Renal cortex interstitium (tissue), 11 donors: ENCODE measurements at regions not wholly inside any gene's neighbourhood (a gene's known extent, or its start where the extent isn't known, plus 50 kb on each side); places are given as distances from the start of the nearest gene placed in this dataset.

Source experiments
- DNase-seq, 11 donors: peaks; one replicate each; pipeline ENCODE4 v3.0.0-alpha.2; 2013; ENCODE audit warnings: low read depth in 9 of 11, low spot score in 4 of 11; ENCODE audit errors: extremely low read depth in 1 of 11

DNA sequence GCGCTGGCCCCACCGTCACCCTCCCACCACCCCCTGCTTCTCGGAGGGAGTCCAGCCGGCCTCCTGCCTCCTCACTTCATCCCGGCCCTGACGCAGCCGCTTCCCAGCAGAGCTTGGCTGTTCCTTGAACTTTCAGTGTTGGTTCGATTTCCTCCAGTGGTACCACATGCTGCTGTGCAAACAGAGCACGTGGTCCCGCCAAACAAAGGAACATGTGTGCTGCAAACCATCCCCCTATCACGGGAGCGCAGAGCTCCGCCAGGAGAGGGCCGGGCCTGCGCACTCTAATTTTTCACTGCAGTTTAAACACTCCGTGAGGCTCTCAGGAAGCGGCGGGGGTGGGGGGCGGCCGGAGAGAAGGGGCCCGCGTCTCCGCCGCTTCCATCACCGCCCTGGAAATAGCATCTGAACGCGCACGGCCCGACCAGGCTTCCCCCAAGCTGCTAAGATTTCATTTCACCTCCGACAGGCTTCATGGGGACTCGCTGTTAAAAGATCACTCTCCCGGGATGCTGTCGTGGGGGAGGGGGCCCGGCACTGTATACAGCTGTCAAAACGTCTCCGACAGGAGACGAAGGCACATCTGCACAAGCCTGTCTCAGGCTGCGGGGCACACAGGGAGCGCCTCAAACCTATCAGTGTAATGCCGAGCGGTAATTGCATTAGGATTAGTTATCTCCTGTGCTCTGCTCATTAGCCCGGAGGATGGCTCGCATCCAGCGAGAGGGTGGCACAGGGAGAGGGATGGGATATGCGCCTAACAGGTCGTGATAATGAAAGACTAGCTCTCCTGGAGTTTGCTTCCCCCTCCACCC lies 269.9 kb upstream of the SORL1-AS1 start:
- peak; percentile 70 to 89 (median 82) for DNase-seq

DNA sequence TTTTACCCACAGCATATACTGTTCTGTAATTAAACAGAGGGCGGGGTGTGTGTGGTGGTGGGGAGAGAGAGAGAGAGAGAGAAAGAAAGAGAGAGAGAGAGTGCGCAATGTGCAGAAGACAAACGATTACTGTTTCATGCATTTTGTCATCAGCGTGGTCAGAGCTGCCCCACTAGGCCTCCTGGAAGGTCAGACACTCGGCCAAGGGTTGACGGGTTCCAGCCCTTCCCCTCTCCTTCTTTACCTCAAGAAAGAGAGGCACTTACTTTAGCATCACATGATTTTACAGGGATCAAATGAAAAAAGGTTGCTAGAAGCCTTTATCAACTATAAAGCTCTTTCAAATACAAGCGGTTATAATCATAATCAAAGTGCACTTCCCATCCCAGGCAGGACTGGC lies 269.2 kb upstream of the SORL1-AS1 start:
- no peak for DNase-seq

DNA sequence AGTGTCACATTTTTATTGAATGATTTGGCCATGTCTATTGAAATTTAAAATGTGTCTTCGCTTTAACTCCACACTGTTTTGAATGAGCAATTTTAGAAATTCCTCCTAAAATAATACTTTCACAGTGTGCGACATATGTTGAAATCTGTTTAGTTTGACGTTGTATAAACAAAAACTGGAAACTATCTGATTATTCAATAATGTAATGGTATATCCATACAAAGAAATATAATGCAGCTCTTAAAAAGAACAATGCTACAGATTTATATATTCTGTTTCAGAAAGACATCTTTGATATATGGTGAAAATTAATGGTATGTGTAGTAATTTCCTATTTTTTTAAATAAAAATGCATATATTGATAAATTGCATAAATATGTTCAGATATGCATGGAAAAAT lies 268.7 kb upstream of the SORL1-AS1 start:
- DNase-seq: no peak

DNA sequence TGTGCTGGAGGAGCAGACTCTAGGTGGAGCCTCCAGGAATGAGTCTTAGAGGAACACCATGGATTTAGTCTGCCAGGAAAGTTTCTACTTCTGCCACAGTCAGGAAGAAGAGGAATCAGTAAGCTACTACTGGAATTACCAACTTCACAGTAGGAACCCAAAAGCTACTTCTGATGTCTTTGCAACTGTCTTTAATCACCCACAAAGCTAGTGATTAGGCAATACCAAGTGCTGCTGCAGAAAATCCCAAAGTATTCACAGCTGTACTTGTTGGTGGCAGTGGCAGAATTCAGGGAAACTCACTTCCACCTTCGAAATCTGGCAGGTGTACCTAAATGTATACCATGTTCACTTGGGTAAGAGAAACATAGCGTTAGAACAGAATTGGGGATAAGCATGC lies 264.5 kb upstream of the SORL1-AS1 start:
- DNase-seq: no peak

DNA sequence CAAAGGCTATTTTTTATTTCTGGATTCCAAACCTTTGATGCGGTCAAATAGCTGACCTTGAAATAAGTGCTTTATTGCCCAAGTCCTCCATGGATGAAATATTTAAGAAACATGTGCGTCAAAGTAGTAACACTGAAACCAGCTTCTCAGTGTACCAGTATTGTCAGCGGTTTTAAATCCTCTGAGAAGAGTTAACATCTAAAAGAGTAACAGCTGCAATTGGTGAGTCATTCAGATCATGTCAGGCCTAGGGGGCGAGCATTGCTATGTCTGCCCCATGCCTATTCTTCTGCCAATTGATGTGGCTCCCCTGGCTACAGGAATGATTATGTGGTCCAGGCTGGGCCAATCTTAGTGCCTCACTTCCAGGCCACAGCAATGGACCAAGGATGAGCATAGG lies 263.3 kb upstream of the SORL1-AS1 start:
- DNase-seq: no peak

DNA sequence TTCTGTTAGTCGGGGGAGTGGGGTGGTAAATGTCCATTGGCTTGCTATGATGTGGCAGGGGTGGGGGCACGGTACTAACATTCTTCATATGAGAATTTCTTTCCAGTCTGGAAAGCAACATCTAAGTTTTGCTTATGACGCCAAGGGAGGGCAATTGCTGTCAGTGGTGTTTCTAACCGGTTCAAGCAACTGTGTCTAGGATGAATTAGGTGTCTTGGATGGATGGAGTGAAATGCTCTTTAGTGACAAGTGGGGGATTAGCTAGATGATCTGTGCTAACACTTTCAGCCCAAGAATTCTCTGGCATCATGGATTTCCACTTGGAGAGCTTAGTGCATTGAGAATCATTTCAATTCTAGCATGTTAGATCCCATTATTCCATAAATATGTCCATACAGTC lies 262.6 kb upstream of the SORL1-AS1 start:
- no peak for DNase-seq

DNA sequence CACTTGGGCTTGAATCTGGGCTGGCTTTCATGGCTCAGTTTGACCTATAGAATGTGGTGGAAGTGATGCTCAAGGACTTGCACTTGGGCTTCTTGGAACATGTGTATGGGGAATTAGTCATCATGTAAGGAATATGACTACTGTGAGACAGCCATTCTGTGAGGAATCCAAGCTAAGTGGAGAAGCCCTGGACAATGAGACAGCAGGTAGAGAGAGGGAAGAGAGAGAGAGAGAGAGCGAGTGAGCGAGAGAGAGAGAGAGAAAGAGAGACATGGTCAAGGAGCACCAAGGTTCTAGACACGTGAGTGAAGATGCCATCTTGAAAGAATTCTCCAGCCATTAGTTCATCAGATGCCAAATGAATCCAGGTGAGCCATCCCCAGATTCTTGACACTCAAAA lies 261.6 kb upstream of the SORL1-AS1 start:
- DNase-seq: no peak

DNA sequence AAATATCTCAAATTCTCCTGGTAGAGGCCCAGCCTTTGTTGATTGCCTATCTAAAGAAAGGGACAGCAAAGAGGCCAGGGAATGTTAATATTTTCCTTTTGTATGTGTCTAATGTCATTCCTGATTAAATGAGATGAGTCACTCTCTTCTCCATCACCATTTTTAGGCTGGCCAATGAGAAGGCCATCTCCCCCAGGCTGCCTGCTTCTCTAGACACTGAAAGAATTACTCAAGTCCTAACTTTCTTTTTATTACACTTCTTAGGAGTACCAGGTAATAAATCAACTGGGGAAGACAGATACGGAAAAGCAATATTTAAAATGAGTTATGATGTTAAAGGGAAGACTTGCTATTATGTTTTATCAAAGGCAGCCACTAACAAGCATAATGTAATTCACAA lies 259.2 kb upstream of the SORL1-AS1 start:
- peak in 2 of 11 donors; percentile 29 to 37 for DNase-seq

DNA sequence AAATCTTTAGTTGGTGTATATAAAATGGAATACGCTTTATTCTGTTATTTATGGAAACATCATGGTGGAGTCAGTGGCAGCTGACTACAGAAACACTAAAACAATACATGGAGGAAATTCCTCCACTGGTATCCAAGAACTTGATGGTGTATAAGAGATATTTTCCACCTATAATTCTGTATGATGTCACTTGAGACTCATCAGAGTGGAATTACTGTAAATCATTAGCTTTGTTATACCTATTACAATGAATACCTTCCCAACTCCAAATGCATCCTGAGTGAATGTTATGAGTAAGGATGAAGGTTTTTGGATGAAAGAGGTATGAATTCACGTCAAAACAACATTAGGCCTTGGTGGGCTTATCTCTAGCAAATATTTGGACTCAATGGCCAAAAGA lies 258.5 kb upstream of the SORL1-AS1 start:
- DNase-seq: no peak

DNA sequence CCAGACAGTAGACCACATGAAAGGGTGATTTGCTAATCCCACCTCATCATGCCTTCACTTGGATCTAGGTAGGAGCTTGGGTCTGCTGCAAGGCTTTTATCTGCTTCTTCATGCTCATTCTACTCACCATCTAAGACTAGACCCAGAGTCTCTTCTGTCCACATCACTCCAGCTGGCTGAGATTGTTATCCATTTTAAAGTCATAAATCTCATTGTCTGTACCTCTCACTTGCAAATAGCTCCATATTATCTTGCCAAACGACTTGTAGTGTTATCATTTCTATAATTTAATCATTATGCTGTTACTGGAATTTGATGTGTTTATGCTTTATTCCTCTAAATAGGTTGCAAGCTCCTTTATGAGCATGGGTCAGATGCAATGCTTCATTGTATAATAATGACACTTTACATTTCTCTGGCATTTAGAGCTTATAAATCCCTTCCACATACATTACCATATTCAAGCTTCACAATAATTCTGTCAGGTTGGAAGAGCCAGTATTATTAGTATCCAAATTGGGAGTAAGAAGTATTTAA lies 254.2 kb upstream of the SORL1-AS1 start:
- no peak for DNase-seq

DNA sequence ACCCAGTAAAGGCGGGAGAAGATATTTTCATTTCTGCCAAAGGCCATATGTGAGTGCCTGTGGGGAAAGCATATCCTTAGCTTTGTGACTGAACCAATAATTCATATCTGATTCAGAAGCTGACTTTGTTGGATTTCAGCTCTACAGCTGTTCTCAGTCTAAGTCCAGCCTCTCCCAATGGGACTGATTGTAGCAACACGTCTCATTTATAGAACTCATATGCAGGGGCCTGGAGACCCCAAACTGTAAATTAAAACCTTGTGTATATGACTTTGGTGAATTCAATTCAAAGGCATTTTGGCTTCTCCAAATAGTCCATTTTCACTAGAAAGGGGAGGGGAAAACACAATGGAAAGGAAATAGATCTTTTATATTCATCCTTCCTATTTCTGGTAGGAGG lies 250.4 kb upstream of the SORL1-AS1 start:
- peak in 3 of 11 donors; percentile 45 to 55 (median 46) for DNase-seq

DNA sequence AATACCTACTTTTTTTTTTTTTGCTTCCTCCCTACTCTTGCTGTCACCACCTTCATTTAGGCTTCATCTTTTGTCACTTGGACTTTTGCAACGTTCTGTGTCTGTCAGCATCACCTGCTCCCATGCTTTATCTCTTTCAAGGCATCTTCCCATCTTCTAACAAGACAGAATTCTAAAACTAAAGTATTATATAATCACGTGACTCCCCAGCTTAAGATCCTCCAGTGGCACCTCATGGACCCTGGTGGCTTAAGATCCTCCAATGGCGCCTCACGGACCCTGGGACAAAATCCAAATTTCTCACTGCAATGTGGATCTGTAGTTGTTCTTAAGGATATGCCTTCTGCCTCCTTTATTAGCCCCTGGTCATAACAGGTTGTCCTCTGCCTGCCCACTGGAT lies 248.2 kb upstream of the SORL1-AS1 start:
- no peak for DNase-seq

DNA sequence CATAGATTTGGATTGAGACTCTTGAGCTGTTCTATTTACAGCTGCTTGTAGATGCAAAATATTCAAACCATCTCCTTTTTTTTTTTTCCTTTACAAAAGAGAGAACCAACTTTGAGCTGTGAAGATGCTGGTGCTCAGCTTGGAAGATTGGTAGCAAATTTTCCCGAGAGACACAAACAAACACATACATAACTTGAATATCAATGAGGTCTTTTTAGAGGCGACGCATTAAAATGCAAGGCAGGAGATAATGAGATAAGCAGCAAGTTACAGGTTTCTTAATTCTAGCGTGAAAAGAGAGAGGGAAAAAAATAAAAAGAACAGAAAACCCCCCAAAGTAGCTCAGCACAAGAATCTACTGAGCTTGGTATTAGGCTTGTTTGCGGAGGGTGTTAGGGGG lies 247.0 kb upstream of the SORL1-AS1 start:
- DNase-seq: no peak

DNA sequence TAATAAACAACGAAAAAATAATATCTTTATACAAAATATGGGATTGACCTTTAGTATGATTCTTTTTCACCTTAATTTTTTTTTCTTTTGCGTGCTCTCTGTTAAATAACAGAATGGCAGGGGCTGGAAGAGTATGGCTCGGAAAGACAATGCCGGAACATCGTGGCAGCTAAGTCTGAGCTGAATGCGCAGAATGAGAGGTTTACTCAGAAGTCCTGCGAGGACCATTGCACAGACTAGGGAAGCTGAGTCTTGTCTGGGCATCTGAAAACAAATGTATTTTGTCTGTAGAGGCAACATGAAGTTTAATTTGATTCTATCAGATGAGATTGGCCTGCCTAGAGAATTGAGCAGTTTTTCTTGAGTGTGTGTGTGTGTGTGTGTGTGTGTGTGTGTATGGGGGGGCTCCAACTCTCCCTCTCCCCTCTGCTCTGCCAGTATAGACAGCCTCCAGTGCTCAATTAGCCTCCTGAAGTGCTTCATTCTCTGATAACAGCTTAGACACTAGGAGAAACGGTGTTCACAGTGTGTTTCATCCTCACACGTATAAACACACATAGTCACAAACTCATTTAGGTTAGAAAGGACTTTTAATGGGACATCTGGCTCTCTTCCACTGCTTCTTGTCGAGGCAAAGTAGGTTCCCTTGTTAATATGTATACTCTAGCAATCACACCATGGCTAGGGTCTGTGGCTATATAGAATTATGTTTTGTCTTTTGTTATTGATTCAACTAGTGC lies 244.3 kb upstream of the SORL1-AS1 start:
- DNase-seq: no peak

DNA sequence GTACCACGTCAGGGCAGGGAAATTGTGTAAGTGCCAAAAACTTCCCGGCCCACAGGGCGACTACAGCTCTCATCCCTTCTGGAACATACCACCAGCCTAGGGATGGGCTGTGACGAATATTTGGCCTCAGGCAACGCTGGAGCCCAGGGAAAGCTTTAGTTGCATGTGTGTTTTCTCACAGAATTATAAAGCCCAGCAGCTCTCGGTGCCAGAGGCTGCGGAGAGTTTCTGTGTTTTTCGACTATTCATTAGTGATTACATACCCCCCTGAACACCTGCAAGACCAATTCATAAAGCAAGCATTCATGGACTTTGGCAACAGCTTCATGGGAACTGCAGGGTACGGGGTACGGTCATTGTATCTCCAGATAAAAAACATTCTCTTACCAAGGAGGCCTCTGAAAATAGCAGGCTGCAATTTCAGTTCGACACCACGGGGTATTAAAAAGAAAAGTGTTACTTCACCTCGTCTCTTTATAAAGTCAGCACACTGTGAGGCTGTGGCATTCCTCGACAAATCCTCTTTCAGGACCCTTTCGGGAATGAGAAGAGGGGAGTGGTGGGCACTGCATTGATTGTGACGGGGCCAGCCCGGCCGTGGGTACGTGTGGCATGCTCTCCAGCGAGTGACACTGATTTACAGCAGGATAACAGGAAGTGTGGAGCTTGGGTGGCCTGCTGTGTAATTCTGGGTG lies 243.6 kb upstream of the SORL1-AS1 start:
- no peak for DNase-seq

DNA sequence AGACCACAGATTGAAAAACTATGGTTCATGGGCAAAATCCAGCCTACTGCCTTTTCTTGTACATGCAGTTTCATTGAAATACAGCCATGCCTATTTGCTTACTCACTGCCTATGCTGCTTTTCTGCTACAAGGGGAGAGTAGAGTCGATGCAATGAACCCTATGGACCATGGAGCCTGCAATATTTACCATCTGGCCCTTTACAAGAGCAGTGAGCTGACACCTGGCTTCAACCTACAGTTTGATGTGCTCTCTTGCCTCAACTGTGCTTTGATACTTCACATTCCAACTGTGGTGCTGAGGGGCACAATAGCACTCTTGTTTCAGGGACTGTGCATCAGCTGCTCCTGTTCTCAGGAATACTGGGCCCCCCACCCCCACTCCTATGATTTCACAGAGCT lies 239.5 kb upstream of the SORL1-AS1 start:
- DNase-seq: no peak

DNA sequence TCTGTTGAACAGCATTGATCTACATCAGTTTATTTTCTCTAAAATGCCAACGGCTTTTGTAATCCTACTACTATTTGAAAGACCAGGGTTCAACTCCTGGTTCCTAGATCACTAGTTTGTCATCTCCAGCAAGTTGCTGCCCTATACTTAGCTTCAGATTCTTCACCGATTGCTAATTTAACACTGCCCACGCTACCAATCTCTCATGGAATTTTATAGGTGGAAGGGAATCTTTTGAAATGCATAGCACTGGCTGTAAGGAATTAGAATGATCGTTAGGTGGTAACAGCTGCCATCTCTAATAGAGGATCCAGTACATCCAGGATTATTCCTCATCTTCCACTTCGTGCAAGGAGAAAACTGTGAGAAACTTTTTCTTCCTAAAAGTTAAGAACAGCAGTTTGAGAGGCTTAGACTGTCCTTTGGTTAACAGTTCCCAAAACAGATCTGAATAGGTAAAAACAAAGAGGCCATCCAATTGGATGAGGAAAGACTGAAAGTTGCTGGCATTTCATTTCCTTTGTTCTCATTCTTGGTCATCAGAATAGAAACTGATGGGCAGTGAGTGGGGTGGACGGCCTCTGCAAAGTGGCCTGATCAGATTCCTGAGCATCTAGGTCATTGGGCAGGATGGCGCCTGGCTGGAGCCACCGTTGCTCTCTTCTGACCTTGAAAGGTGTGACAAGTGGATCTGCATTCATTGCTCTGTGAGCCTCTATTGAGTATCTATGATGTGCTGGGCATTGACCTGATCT lies 236.3 kb upstream of the SORL1-AS1 start:
- DNase-seq: no peak

DNA sequence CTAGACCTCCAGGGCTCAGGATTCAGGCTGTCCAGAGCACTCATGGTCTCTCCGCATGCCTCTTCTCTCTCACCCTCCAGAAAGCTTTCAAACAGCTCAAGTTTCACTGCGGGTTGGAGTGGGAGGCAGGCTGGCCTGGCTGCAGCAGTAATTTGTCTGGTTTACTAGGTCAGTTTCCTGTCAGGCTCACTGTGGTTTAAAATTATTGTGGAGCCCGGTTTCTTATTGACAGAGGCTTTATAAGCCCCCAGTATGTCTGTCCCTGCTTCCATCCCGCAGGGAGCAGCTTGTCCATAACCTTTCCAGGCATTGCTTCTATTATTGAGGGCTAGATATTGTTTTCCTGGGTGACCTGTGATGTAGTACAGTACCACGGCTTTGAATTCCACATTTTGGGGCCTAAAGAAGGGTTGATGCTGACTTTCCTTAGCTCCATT lies 235.3 kb upstream of the SORL1-AS1 start:
- DNase-seq: peak in 6 of 11 donors; percentile 50 to 82 (median 74)

DNA sequence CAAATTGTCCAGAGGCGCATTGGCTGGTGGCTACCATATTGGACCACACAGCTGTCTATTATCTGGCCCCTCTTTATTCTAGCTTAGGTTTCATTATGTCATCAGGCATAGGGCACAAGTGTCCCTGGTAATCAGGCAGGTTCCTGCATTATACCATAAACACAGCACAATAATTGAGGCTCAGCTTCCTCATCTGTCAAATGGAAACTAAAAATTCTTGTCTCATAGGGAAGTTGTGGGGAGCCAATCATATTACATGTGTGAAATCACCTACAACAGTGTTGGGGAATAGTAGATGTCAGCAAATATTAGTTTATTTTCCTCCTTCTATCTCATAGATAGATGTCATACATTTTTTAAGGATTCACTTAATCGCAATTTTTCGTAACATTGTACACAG lies 231.0 kb upstream of the SORL1-AS1 start:
- DNase-seq: no peak
